Activated naive CD4-positive, alpha-beta T cell treated with anti-CD3 and anti-CD28 coated beads, Interleukin-2, amount 10 ng/mL, durations not matched to agents 7 days and 5 days (primary cell): ENCODE measurements at regions not wholly inside any gene's neighbourhood (a gene's known extent, or its start where the extent isn't known, plus 50 kb on each side); places are given as distances from the start of the nearest gene placed in this dataset.

Source experiments
- CTCF ChIA-PET: fragments of 350-600 bp; sonication (Branson Sonifier 250); formaldehyde crosslinking; loops from one replicate; lab custom pipeline; 2021; ENCODE audit warnings: antibody characterized with exemption; lab: Charles Lee
- DNase-seq: peaks from one replicate; pipeline ENCODE4 v3.0.0-alpha.2; 2020
- H3K27ac Mint-ChIP-seq: one replicate; pipeline ENCODE4 v1.8.0; 2021; ENCODE audit warnings: mild to moderate bottlenecking, moderate library complexity, mixed read lengths
- H3K27me3 Mint-ChIP-seq: one replicate; pipeline ENCODE4 v1.8.0; 2021; ENCODE audit warnings: mild to moderate bottlenecking, mixed read lengths
- H3K36me3 Mint-ChIP-seq: one replicate; pipeline ENCODE4 v1.8.0; 2021; ENCODE audit warnings: mixed read lengths
- H3K4me1 Mint-ChIP-seq: one replicate; pipeline ENCODE4 v1.8.0; 2021; ENCODE audit warnings: mixed read lengths
- H3K4me3 Mint-ChIP-seq: one replicate; pipeline ENCODE4 v1.8.0; 2021; ENCODE audit warnings: mild to moderate bottlenecking, moderate library complexity, mixed read lengths
- H3K9me3 Mint-ChIP-seq: one replicate; pipeline ENCODE4 v1.8.0; 2021; ENCODE audit warnings: mixed read lengths

DNA sequence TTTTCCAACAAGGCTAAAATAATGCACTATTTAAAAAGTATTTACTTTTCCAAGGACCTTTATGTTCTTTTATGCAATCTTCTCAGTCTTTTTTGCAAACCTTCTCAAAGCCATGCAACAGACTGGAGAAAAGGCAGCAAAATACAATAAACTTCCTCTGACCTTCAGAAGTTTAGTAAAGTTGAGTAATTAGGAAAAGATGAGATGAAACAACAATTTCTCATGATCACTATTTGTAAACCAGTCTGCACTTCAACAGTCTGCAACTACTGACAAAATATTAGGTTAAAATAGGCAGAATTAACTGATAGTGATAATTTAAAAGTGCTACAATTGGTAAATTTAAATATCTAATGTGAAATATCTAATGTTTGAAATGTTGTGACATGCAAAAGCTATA is 884.9 kb upstream of the PCDH10 start:
- H3K27me3 Mint-ChIP-seq: no peaks in the 10 kb centered on the region
- no peak overlapping the region for H3K27ac Mint-ChIP-seq
- H3K4me3 Mint-ChIP-seq: no peak overlapping the region
- H3K9me3 Mint-ChIP-seq: no peaks in the 10 kb centered on the region
- CTCF ChIA-PET: no interaction called here
- H3K4me1 Mint-ChIP-seq: no peaks in the 10 kb centered on the region
- DNase-seq: no peak
- H3K36me3 Mint-ChIP-seq: no peaks in the 10 kb centered on the region

DNA sequence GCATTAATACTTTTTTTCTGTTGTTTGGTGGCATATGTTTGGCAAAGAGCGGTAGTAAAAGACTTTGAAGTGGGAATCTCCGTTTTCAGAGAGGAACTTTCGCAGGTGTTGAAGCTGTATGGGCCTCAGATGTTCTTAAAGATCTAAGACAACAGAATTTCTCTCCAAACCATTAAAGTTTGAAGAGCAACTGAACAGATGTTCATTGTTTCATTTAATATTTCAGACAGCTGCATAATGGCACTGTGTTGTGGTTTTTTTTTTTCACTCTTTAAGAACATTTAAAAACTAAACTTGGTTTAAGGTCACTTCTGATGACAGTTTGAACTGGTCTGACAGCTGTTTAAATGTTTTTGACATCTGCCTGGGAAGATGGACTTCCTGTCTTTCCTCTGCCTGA is 882.7 kb upstream of the PCDH10 start:
- no peaks in the 10 kb centered on the region for H3K27me3 Mint-ChIP-seq

DNA sequence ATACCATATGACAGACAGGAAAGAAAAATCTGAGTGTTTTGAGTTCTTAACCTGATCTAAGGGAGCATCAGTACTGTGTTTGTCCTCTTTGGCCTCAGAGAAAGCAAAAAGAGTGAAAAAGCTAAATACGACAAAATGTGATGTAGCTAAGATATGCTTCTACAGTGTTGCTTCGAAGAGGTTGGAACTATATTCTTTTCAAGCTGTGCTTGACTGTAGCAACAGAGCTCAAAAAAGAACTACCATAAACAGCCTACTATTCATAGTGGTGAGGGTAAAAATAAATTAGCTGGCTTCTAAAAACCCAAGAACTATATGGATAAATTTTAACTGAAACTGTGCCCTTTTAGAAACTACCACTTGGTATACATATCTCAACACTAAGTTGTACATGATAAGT is 881.8 kb upstream of the PCDH10 start:
- no peaks in the 10 kb centered on the region for H3K4me1 Mint-ChIP-seq
- H3K36me3 Mint-ChIP-seq: no peaks in the 10 kb centered on the region
- H3K27me3 Mint-ChIP-seq: no peaks in the 10 kb centered on the region
- H3K9me3 Mint-ChIP-seq: no peaks in the 10 kb centered on the region
- no peak for DNase-seq
- CTCF ChIA-PET: no interaction called here
- no peak overlapping the region for H3K4me3 Mint-ChIP-seq
- no peak overlapping the region for H3K27ac Mint-ChIP-seq

More for the DNA sequence above, 882.7 kb upstream of the PCDH10 start:
- DNase-seq: no peak
- CTCF ChIA-PET: no interaction called here
- Mint-ChIP-seq H3K27ac (no peak overlapping the region), H3K36me3 (no peaks in the 10 kb centered on the region), H3K9me3 (no peaks in the 10 kb centered on the region), H3K4me1 (no peaks in the 10 kb centered on the region), H3K4me3 (no peak overlapping the region)

DNA sequence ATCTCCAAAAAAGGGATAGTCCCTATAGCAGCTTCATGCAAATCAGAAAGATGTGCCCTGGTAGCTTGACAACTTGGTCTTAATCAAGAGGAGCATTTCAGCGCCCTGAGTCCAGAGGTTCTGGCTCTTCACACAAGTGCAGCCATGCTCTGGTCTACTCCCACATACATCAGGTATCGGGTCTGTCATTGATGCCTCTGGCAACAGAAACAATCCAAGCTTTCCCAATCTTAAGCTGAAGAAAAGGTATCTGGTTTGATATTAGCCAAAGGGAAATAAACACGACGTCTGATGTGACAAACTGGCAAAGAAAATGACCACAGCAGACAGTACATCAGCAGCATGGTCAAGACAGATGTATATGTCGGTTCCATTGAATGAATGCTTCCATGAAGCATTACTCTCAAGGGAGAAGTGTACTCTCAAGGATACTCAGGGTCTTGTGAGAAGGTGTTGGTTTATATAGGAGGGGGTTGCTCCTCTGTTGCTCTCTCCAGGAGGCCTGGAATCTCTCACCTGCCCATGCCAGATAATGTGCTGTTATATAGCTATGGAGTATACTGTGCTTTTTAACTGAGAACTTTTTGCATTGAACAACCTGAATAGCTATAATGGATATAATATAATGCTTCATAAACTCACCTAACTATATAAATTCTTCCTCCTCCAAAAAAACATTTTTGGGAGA is 879.6 kb upstream of the PCDH10 start:
- H3K4me1 Mint-ChIP-seq: no peaks in the 10 kb centered on the region
- DNase-seq: no peak
- no peak overlapping the region for H3K27ac Mint-ChIP-seq
- H3K4me3 Mint-ChIP-seq: no peak overlapping the region
- H3K9me3 Mint-ChIP-seq: no peaks in the 10 kb centered on the region
- no peaks in the 10 kb centered on the region for H3K27me3 Mint-ChIP-seq
- H3K36me3 Mint-ChIP-seq: no peaks in the 10 kb centered on the region
- CTCF ChIA-PET: no interaction called here

DNA sequence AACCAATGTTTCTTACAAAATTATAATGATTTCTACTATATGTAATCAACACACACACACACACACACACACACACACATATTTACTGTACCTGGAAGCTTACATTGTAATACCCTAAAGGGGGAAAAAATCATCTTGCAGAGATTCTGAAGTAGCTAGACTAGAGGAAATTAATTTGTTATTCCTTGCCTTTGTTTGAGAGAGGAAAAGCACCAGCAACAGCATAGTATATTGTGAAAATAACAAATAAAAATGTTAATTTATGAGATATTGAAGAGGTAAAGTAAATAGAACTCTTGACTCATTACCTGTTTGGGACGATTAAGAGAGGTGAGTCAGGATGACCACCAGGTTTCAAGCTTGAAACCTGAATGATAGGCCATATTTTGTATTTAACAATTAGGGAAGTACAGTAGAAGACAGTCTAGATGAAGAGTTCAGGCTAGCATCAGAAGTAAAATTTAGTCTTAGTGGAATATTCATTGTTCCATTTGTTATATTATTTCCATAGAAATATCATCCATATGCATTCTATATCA is 873.4 kb upstream of the PCDH10 start:
- Mint-ChIP-seq H3K9me3 (no peaks in the 10 kb centered on the region), H3K27me3 (no peaks in the 10 kb centered on the region), H3K4me3 (no peak overlapping the region), H3K36me3 (no peaks in the 10 kb centered on the region), H3K27ac (no peak overlapping the region), H3K4me1 (no peaks in the 10 kb centered on the region)
- no peak for DNase-seq
- CTCF ChIA-PET: no interaction called here

DNA sequence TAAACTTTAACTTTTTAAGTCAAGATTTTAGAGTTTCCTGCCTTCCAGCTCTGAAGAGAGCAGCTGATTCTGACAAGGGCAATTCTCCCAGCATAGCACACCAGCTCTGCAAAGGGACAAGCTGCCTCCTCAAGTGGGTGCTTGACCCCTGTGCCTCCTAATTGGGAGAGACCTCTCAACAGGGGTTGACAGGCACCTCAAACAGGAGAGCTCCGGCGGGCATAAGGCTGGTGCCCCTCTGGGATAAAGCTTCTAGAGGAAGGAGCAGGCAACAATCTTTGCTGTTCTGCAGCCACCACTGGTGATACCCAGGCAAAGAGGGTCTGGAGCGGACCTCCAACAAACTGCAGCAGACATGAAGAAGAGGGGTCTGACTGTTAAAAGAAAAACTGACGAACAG is 872.9 kb upstream of the PCDH10 start:
- CTCF ChIA-PET: no interaction called here
- DNase-seq: no peak
- Mint-ChIP-seq H3K27ac (no peak overlapping the region), H3K4me3 (no peak overlapping the region), H3K4me1 (no peaks in the 10 kb centered on the region), H3K27me3 (no peaks in the 10 kb centered on the region), H3K36me3 (no peaks in the 10 kb centered on the region), H3K9me3 (no peaks in the 10 kb centered on the region)

DNA sequence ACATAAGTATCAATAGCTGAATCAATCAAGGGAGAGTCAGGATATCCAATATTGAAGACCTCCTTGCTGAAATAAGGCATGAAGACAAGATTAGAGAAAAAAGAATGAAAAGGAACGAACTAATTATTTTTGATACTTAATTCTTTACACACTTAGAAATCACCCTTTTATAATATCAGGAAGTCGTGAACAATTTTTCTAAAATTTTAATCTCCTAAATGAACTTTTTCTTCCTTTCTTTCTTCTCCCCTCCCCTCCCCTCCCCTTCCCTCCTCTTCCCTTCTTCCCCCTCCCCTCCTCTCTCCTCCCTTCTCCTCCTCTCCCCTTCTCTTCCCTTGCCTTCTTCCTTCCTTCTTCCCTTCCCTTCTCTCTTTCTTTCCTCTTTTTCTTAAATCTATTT is 872.1 kb upstream of the PCDH10 start:
- CTCF ChIA-PET: no interaction called here

DNA sequence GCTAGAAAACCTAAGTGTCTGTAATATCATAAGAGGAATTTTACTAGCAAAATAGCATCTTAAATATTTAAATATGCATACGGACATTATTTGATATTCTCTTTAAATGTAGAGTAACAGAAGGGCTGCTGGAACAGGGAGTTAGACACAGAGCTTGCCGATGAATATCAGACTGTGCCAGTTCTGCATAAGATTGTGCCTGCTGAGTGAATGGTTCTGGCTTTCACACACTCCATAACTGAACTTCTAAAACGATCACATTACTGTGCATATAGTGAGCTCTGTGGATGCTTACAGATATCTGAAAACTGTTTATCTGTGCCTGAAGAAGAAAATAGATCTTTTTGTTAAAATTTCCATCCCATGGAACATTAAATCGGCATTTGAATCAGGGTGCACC is 867.4 kb upstream of the PCDH10 start:
- Mint-ChIP-seq H3K4me3 (no peak overlapping the region), H3K36me3 (no peaks in the 10 kb centered on the region), H3K4me1 (no peaks in the 10 kb centered on the region), H3K27me3 (no peaks in the 10 kb centered on the region), H3K9me3 (no peaks in the 10 kb centered on the region), H3K27ac (no peak overlapping the region)
- DNase-seq: no peak
- CTCF ChIA-PET: no interaction called here

More for the DNA sequence above, 872.1 kb upstream of the PCDH10 start:
- Mint-ChIP-seq H3K4me3 (no peak overlapping the region), H3K9me3 (no peaks in the 10 kb centered on the region), H3K27me3 (no peaks in the 10 kb centered on the region), H3K4me1 (no peaks in the 10 kb centered on the region), H3K36me3 (no peaks in the 10 kb centered on the region), H3K27ac (no peak overlapping the region)
- DNase-seq: no peak

DNA sequence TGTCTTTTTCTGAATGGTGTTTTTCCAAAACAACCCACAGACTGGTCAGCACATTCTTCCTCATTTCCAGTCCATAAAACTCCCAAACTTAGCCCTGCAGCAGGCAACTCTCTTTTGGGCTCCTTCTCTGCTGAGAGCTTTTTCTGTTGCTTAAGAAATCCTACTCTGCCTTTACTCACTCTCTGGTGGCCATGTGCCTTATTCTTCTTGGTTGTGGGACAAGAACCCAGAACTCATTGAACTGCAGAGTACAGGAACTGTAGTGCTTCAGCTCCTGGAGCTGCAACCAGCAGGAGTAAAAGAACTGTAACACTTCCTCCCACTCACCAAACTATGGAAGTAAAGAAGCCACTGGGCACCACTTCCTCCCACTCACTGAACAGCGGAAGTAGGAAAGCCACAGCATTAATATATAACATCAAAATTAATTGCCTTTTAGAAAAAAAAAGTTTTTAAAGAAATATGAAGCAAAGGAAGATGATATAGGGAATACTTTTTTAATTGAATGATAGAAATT is 864.1 kb upstream of the PCDH10 start:
- H3K4me1 Mint-ChIP-seq: no peaks in the 10 kb centered on the region
- H3K27ac Mint-ChIP-seq: no peak overlapping the region
- peaks cover 7% of the 10 kb centered on the region for H3K9me3 Mint-ChIP-seq
- DNase-seq: no peak
- CTCF ChIA-PET: no interaction called here
- H3K36me3 Mint-ChIP-seq: no peaks in the 10 kb centered on the region
- no peaks in the 10 kb centered on the region for H3K27me3 Mint-ChIP-seq
- H3K4me3 Mint-ChIP-seq: no peak overlapping the region

DNA sequence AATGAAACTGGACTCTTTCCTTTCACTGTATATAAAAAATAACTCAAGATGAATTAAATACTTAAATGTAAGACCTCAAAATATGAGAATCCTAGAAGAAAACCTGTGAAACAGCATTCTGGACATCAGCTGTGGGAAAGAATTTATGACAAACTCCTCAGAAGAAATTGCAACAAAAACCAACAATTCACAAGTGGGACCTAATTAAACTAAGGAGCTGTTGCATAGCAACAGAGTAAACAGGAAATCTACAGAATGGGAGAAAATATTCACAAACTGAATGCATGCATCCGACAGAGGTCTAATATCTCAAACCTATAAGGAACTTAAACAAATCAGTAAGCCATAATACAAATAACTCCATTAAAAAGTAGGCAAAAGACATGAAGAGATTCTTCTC is 851.7 kb upstream of the PCDH10 start:
- Mint-ChIP-seq H3K27ac (no peak overlapping the region), H3K36me3 (no peaks in the 10 kb centered on the region), H3K4me3 (no peak overlapping the region), H3K27me3 (no peaks in the 10 kb centered on the region), H3K4me1 (no peaks in the 10 kb centered on the region), H3K9me3 (no peaks in the 10 kb centered on the region)
- DNase-seq: no peak
- CTCF ChIA-PET: no interaction called here

DNA sequence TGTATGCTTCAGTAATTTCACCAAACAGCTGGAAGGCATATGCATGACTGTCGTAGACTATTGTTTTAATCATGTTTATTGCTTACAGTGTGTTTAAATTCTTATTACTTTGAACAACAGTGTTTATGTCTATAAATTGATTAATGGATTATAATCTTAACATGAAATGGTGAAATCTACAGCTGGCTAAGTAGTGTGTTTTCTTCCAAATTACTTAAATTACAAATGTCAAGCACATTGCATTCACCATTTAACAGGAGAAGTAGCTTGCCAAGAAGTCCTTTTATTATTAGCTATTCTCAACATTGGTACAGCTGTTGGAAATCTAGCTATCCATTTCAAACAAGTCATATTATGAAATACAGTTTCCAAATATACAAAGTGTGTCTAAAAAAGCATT is 849.3 kb upstream of the PCDH10 start:
- no peak overlapping the region for H3K27ac Mint-ChIP-seq
- DNase-seq: no peak
- no peaks in the 10 kb centered on the region for H3K27me3 Mint-ChIP-seq
- H3K4me3 Mint-ChIP-seq: no peak overlapping the region
- H3K4me1 Mint-ChIP-seq: no peaks in the 10 kb centered on the region
- H3K36me3 Mint-ChIP-seq: no peaks in the 10 kb centered on the region
- H3K9me3 Mint-ChIP-seq: no peaks in the 10 kb centered on the region
- CTCF ChIA-PET: no interaction called here

DNA sequence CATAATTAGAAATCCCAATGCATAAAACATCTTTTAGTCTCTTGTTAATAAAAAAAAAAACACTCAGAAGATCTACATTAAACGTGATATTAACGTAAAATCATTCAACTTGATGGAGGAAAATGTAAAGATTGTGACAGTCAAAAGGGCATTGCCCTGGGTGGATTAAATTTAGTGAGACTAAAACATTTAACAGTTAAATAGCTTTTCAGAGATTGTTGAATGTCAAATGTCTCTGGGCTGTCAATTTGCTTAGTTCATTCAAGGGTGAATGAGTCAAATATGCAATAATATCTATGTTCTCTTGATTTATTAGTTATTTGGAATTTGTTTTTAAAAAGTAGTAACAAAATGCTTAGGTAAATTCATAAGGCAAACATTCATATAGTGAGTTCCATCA is 836.6 kb upstream of the PCDH10 start:
- Mint-ChIP-seq H3K4me3 (no peak overlapping the region), H3K27ac (no peak overlapping the region), H3K9me3 (no peaks in the 10 kb centered on the region), H3K4me1 (no peaks in the 10 kb centered on the region), H3K36me3 (no peaks in the 10 kb centered on the region), H3K27me3 (no peaks in the 10 kb centered on the region)
- CTCF ChIA-PET: no interaction called here
- DNase-seq: no peak

DNA sequence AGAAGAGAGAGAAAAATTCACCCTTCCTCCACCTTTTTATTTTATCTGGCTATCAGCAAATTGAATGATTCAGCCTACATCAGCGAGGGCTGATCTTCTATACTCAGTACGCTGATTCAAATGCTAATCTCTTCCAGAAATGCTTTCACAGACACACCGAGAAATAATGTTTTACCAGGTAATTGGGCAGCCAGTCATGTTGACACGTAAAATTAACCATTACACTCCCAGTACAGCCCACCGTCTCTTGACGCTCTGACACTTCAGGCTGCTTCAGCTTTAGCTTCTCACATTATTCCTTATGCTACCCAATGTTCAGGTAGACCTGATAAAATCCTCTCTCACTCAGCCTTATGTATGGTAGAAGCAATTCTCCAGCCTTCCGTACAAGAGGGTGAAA is 835.2 kb upstream of the PCDH10 start:
- CTCF ChIA-PET: no interaction called here
- DNase-seq: no peak
- no peaks in the 10 kb centered on the region for H3K9me3 Mint-ChIP-seq
- no peaks in the 10 kb centered on the region for H3K36me3 Mint-ChIP-seq
- H3K27ac Mint-ChIP-seq: no peak overlapping the region
- H3K4me1 Mint-ChIP-seq: no peaks in the 10 kb centered on the region
- H3K4me3 Mint-ChIP-seq: no peak overlapping the region
- no peaks in the 10 kb centered on the region for H3K27me3 Mint-ChIP-seq

DNA sequence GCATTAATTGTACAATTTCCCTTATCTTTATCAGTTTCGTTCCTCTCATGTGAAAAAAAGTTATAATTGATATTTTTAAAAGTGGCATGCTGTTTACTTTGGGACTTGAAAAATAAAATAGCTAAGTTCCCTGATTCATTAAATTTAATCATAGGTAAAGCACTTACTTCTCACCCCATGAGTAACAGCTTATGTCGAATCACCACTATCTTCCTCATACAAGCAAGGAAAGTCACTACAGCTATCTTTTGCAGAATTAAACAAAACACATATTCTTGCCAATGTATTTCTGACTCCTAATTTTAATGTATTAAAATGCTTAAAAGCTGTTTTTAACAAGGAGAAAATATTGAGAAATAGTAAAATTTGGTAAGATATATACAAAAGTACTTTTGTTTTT is 832.4 kb upstream of the PCDH10 start:
- no peaks in the 10 kb centered on the region for H3K4me1 Mint-ChIP-seq
- H3K36me3 Mint-ChIP-seq: no peaks in the 10 kb centered on the region
- no peaks in the 10 kb centered on the region for H3K9me3 Mint-ChIP-seq
- H3K27me3 Mint-ChIP-seq: no peaks in the 10 kb centered on the region
- DNase-seq: no peak
- H3K27ac Mint-ChIP-seq: no peak overlapping the region
- no peak overlapping the region for H3K4me3 Mint-ChIP-seq
- CTCF ChIA-PET: no interaction called here

DNA sequence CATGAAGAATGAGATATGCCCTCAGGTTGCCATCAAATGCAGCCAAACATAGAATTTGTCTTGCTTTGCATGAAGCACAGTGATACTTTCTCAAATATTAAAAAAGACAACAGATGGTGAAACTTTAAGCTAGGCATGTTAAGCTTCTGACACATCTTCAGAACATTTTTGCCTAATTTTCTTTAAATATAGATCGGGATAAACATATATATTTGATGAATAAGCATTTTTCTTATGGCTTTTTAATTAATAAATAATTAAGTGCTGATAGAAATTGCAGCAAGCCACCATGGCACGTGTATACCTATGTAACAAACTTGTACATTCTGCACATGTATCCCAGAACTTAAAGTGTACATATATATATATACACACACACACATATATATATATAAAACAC is 831.2 kb upstream of the PCDH10 start:
- Mint-ChIP-seq H3K4me3 (no peak overlapping the region), H3K4me1 (no peaks in the 10 kb centered on the region), H3K27me3 (no peaks in the 10 kb centered on the region), H3K9me3 (no peaks in the 10 kb centered on the region), H3K36me3 (no peaks in the 10 kb centered on the region), H3K27ac (no peak overlapping the region)
- no peak for DNase-seq
- CTCF ChIA-PET: no interaction called here
